ENCODE measurements at regions not wholly inside any gene's neighbourhood (a gene's known extent, or its start where the extent isn't known, plus 50 kb on each side); places are given as distances from the start of the nearest gene placed in this dataset.

- no peak overlapping the region for H3K9ac ChIP-seq (ENCODE audit: low read depth, low read length)
- no peaks in the 10 kb centered on the region for H3K4me1 ChIP-seq (ENCODE audit: insufficient read depth, low read length)
- no peaks in the 10 kb centered on the region for H3K36me3 ChIP-seq (ENCODE audit: insufficient read depth, low read length)
- DNase-seq (no peak), ATAC-seq (ENCODE audit: insufficient read depth, low read depth) (no peak)
- H3K4me2 ChIP-seq (ENCODE audit: insufficient read depth, low read length): no peak overlapping the region
- no peaks in the 10 kb centered on the region for H3K9me3 ChIP-seq (ENCODE audit: insufficient read depth, low read length, severe bottlenecking)
- H3K27ac ChIP-seq (ENCODE audit: low read length): no peak overlapping the region
- H4K20me1 ChIP-seq (ENCODE audit: insufficient read depth, low read length): no peaks in the 10 kb centered on the region
- no peak for TF ChIP-seq CTCF (IDR thresholded peaks at IDR 0.05; ENCODE audit: borderline replicate concordance, extremely low read depth, low read length, poor library complexity, severe bottlenecking)
- no peak for TF ChIP-seq EZH2 (IDR thresholded peaks at IDR 0.05; ENCODE audit: borderline replicate concordance, low read depth, low read length, severe bottlenecking)
- H3K27me3 ChIP-seq (ENCODE audit: insufficient read depth, low read length, poor library complexity): no peaks in the 10 kb centered on the region
- no peak overlapping the region for H2AFZ ChIP-seq (ENCODE audit: low read depth, low read length)
- no peak overlapping the region for H3K4me3 ChIP-seq (ENCODE audit: low read depth in 1 of 2, low read length in 2 of 2)
- H3K79me2 ChIP-seq (ENCODE audit: insufficient read depth, low read length): no peaks in the 10 kb centered on the region
Observed at GRCh38 chr4:179855469-179855868, 2387.7 kb upstream of the TENM3 start.

GRCh38 chr4:179858221-179858620 is 2385.0 kb upstream of the TENM3 start:
- no peaks in the 10 kb centered on the region for H3K36me3 ChIP-seq (ENCODE audit: insufficient read depth, low read length)
- H3K4me2 ChIP-seq (ENCODE audit: insufficient read depth, low read length): no peak overlapping the region
- no peak overlapping the region for H3K4me3 ChIP-seq (ENCODE audit: low read depth in 1 of 2, low read length in 2 of 2)
- H4K20me1 ChIP-seq (ENCODE audit: insufficient read depth, low read length): no peaks in the 10 kb centered on the region
- DNase-seq (no peak), ATAC-seq (ENCODE audit: insufficient read depth, low read depth) (no peak)
- no peaks in the 10 kb centered on the region for H3K27me3 ChIP-seq (ENCODE audit: insufficient read depth, low read length, poor library complexity)
- no peak overlapping the region for H3K9ac ChIP-seq (ENCODE audit: low read depth, low read length)
- TF ChIP-seq CTCF (IDR thresholded peaks at IDR 0.05; ENCODE audit: borderline replicate concordance, extremely low read depth, low read length, poor library complexity, severe bottlenecking): no peak
- TF ChIP-seq EZH2 (IDR thresholded peaks at IDR 0.05; ENCODE audit: borderline replicate concordance, low read depth, low read length, severe bottlenecking): no peak
- H2AFZ ChIP-seq (ENCODE audit: low read depth, low read length): no peak overlapping the region
- H3K27ac ChIP-seq (ENCODE audit: low read length): no peak overlapping the region
- no peaks in the 10 kb centered on the region for H3K4me1 ChIP-seq (ENCODE audit: insufficient read depth, low read length)
- no peaks in the 10 kb centered on the region for H3K79me2 ChIP-seq (ENCODE audit: insufficient read depth, low read length)
- H3K9me3 ChIP-seq (ENCODE audit: insufficient read depth, low read length, severe bottlenecking): no peaks in the 10 kb centered on the region

DNA sequence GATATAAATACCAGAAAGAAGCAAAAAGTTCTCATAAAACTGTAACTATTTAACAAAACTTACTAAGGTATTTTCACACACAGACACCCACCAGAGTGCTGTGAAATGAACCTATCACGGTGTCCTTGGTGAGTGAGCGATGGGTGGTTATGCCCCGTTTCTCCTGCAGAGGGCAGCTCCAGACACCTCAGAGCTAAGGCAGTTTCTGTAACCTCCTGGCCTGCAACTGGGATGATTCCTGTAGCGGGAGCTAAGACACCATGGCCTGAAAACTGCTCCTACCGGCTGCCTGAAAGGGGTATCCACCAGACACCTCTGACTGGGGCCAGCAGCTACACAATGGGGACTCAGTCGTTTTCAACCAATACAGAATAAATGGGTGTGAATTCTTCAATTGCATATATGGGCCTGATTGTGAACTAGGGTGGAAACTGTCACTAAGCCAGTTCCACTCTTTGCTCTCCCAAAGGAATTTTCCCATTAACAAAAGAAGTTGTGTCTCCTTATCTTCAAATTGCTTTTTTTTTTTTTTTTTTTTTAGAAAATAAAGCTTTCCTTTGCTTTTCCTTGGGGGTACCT is 2375.8 kb upstream of the TENM3 start:
- H3K36me3 ChIP-seq (ENCODE audit: insufficient read depth, low read length): no peaks in the 10 kb centered on the region
- H3K4me3 ChIP-seq (ENCODE audit: low read depth in 1 of 2, low read length in 2 of 2): no peak overlapping the region
- no peaks in the 10 kb centered on the region for H3K4me1 ChIP-seq (ENCODE audit: insufficient read depth, low read length)
- H3K27me3 ChIP-seq (ENCODE audit: insufficient read depth, low read length, poor library complexity): no peaks in the 10 kb centered on the region
- no peak overlapping the region for H2AFZ ChIP-seq (ENCODE audit: low read depth, low read length)
- no peaks in the 10 kb centered on the region for H3K79me2 ChIP-seq (ENCODE audit: insufficient read depth, low read length)
- peak; percentile 54 for DNase-seq
- H3K9me3 ChIP-seq (ENCODE audit: insufficient read depth, low read length, severe bottlenecking): no peaks in the 10 kb centered on the region
- no peaks in the 10 kb centered on the region for H4K20me1 ChIP-seq (ENCODE audit: insufficient read depth, low read length)
- no peak overlapping the region for H3K27ac ChIP-seq (ENCODE audit: low read length)
- H3K4me2 ChIP-seq (ENCODE audit: insufficient read depth, low read length): no peak overlapping the region
- no peak overlapping the region for H3K9ac ChIP-seq (ENCODE audit: low read depth, low read length)
- TF ChIP-seq EZH2 (IDR thresholded peaks at IDR 0.05; ENCODE audit: borderline replicate concordance, low read depth, low read length, severe bottlenecking): no peak
- TF ChIP-seq CTCF (IDR thresholded peaks at IDR 0.05; ENCODE audit: borderline replicate concordance, extremely low read depth, low read length, poor library complexity, severe bottlenecking): peak; percentile 78
- ATAC-seq (ENCODE audit: insufficient read depth, low read depth): peak; percentile 87

DNA sequence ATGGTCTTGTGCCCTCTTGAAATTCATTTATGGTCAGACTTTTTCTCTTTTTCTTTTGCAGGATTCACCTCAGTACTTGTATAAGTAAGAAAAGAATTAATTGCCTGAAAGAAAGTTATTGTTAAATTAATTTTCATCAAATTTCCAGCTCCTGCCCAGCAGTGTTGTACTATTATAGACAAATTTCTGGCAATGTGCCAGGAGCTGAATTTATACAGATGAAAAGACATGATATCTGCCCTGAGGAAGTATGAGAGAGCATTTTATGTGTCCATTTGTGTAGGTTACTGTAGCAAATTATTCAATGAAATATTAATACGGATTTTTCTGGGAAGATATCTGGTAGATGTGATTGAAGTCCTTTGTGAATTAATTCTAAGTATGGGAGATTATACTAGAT is 2371.5 kb upstream of the TENM3 start:
- no peak overlapping the region for H3K4me3 ChIP-seq (ENCODE audit: low read depth in 1 of 2, low read length in 2 of 2)

More for the DNA sequence above, 2371.5 kb upstream of the TENM3 start:
- no peak overlapping the region for H2AFZ ChIP-seq (ENCODE audit: low read depth, low read length)
- no peaks in the 10 kb centered on the region for H3K79me2 ChIP-seq (ENCODE audit: insufficient read depth, low read length)
- H3K9ac ChIP-seq (ENCODE audit: low read depth, low read length): no peak overlapping the region
- H3K27ac ChIP-seq (ENCODE audit: low read length): no peak overlapping the region
- no peaks in the 10 kb centered on the region for H3K4me1 ChIP-seq (ENCODE audit: insufficient read depth, low read length)
- no peaks in the 10 kb centered on the region for H3K36me3 ChIP-seq (ENCODE audit: insufficient read depth, low read length)
- H3K4me2 ChIP-seq (ENCODE audit: insufficient read depth, low read length): no peak overlapping the region
- H3K27me3 ChIP-seq (ENCODE audit: insufficient read depth, low read length, poor library complexity): no peaks in the 10 kb centered on the region
- no peaks in the 10 kb centered on the region for H3K9me3 ChIP-seq (ENCODE audit: insufficient read depth, low read length, severe bottlenecking)
- H4K20me1 ChIP-seq (ENCODE audit: insufficient read depth, low read length): no peaks in the 10 kb centered on the region
- TF ChIP-seq CTCF (IDR thresholded peaks at IDR 0.05; ENCODE audit: borderline replicate concordance, extremely low read depth, low read length, poor library complexity, severe bottlenecking): no peak
- no peak for TF ChIP-seq EZH2 (IDR thresholded peaks at IDR 0.05; ENCODE audit: borderline replicate concordance, low read depth, low read length, severe bottlenecking)
- DNase-seq (no peak), ATAC-seq (ENCODE audit: insufficient read depth, low read depth) (no peak)
